Osteoblast (primary cell): ENCODE measurements at regions not wholly inside any gene's neighbourhood (a gene's known extent, or its start where the extent isn't known, plus 50 kb on each side); places are given as distances from the start of the nearest gene placed in this dataset.

ENCODE experiments used
- DNase-seq: peaks from one replicate; pipeline ENCODE4 v3.0.0; 2011; ENCODE audit warnings: low spot score, mixed read lengths; ENCODE audit not compliant: insufficient read length; ENCODE audit errors: missing footprints
- H2AFZ ChIP-seq: 2 replicates; pipeline ENCODE4 v1.6.0; 2011; ENCODE audit warnings: mild to moderate bottlenecking, low read length
- H3K27ac ChIP-seq: 2 replicates; pipeline ENCODE4 v1.5.1; 2011; ENCODE audit warnings: mild to moderate bottlenecking, low read depth, low read length, moderate library complexity
- H3K27me3 ChIP-seq: 2 replicates; pipeline ENCODE4 v1.6.0; 2012; ENCODE audit warnings: mild to moderate bottlenecking, control low read depth, inconsistent platforms, low read length, moderate library complexity; ENCODE audit not compliant: insufficient read depth
- H3K36me3 ChIP-seq: 2 replicates; pipeline ENCODE4 v1.5.1; 2011; ENCODE audit warnings: mild to moderate bottlenecking, low read length, control low read depth, moderate library complexity; ENCODE audit not compliant: insufficient read depth
- H3K4me1 ChIP-seq: 2 replicates; pipeline ENCODE4 v1.5.1; 2011; ENCODE audit warnings: mild to moderate bottlenecking, low read length, control low read depth, moderate library complexity; ENCODE audit not compliant: insufficient read depth
- H3K4me2 ChIP-seq: 2 replicates; pipeline ENCODE4 v1.6.0; 2011; ENCODE audit warnings: mild to moderate bottlenecking, low read length; ENCODE audit not compliant: insufficient read depth
- H3K4me3 ChIP-seq: fragments of 200-600 bp; sonication (generic); 3 replicates; pipeline ENCODE4 v1.5.1; 2012; ENCODE audit warnings: mild to moderate bottlenecking, low read length, inconsistent platforms; ENCODE audit not compliant: insufficient read depth
- H3K79me2 ChIP-seq: 2 replicates; pipeline ENCODE4 v1.6.0; 2012; ENCODE audit warnings: mild to moderate bottlenecking, low read length, control low read depth, inconsistent platforms; ENCODE audit not compliant: insufficient read depth
- H3K9me3 ChIP-seq: 2 replicates; pipeline ENCODE4 v1.5.1; 2011; ENCODE audit warnings: low read depth, low read length, control low read depth
- H4K20me1 ChIP-seq: 2 replicates; pipeline ENCODE4 v1.6.0; 2012; ENCODE audit warnings: mild to moderate bottlenecking, low read length, control low read depth; ENCODE audit not compliant: insufficient read depth
- CTCF ChIP-seq: IDR thresholded peaks from 2 replicates; pipeline ENCODE4 v1.5.1; 2011; ENCODE audit warnings: mild to moderate bottlenecking, low read depth, low read length, moderate library complexity; ENCODE audit errors: extremely low read depth

- H3K9me3 ChIP-seq: no peaks in the 10 kb centered on the region
- H3K27ac ChIP-seq: no peak overlapping the region
- no peak overlapping the region for H3K4me3 ChIP-seq
- H3K79me2 ChIP-seq: no peaks in the 10 kb centered on the region
- H3K36me3 ChIP-seq: no peaks in the 10 kb centered on the region
- TF ChIP-seq CTCF: no peak
- H3K4me1 ChIP-seq: no peaks in the 10 kb centered on the region
- H2AFZ ChIP-seq: no peak overlapping the region
- H4K20me1 ChIP-seq: no peaks in the 10 kb centered on the region
- no peaks in the 10 kb centered on the region for H3K27me3 ChIP-seq
- no peak for DNase-seq
- no peak overlapping the region for H3K4me2 ChIP-seq
These were observed 298.8 kb downstream of the LMO7 start for GRCh38 chr13:75934889-75935288.

GRCh38 chr13:75932636-75933035 is 296.5 kb downstream of the LMO7 start:
- H3K9me3 ChIP-seq: no peaks in the 10 kb centered on the region
- no peaks in the 10 kb centered on the region for H3K4me1 ChIP-seq
- H3K27me3 ChIP-seq: no peaks in the 10 kb centered on the region
- H3K27ac ChIP-seq: no peak overlapping the region
- H2AFZ ChIP-seq: no peak overlapping the region
- TF ChIP-seq CTCF: no peak
- no peak overlapping the region for H3K4me2 ChIP-seq
- no peaks in the 10 kb centered on the region for H3K79me2 ChIP-seq
- no peak overlapping the region for H3K4me3 ChIP-seq
- no peaks in the 10 kb centered on the region for H4K20me1 ChIP-seq
- DNase-seq: no peak
- no peaks in the 10 kb centered on the region for H3K36me3 ChIP-seq

- Histone ChIP-seq H3K4me3 (no peak overlapping the region), H3K9me3 (no peaks in the 10 kb centered on the region), H3K27me3 (no peaks in the 10 kb centered on the region), H2AFZ (no peak overlapping the region), H3K4me2 (no peak overlapping the region), H3K36me3 (no peaks in the 10 kb centered on the region), H3K27ac (no peak overlapping the region), H3K79me2 (no peaks in the 10 kb centered on the region), H3K4me1 (no peaks in the 10 kb centered on the region), H4K20me1 (no peaks in the 10 kb centered on the region)
- no peak for DNase-seq
- TF ChIP-seq CTCF: no peak
These were observed 295.0 kb downstream of the LMO7 start for GRCh38 chr13:75931116-75931515.

- no peak for DNase-seq
- no peak overlapping the region for H3K4me3 ChIP-seq
- no peaks in the 10 kb centered on the region for H3K36me3 ChIP-seq
- no peaks in the 10 kb centered on the region for H3K4me1 ChIP-seq
- no peaks in the 10 kb centered on the region for H3K79me2 ChIP-seq
- no peak overlapping the region for H3K27ac ChIP-seq
- H2AFZ ChIP-seq: no peak overlapping the region
- H3K27me3 ChIP-seq: no peaks in the 10 kb centered on the region
- no peak for TF ChIP-seq CTCF
- H4K20me1 ChIP-seq: no peaks in the 10 kb centered on the region
- H3K9me3 ChIP-seq: no peaks in the 10 kb centered on the region
- no peak overlapping the region for H3K4me2 ChIP-seq
These were observed 292.9 kb downstream of the LMO7 start for GRCh38 chr13:75929076-75929475.
